ENCODE measurements at regions not wholly inside any gene's neighbourhood (a gene's known extent, or its start where the extent isn't known, plus 50 kb on each side); places are given as distances from the start of the nearest gene placed in this dataset.

GRCh38 chr14:76956316-76957090 lies 72.0 kb downstream of the IRF2BPL start (continued):
- no peak for TF ChIP-seq ZBTB11 (CRISPR knock-in tag; IDR thresholded peaks at IDR 0.05)
- TF ChIP-seq E2F8 (IDR thresholded peaks at IDR 0.05; ENCODE audit: low read depth, partially characterized antibody): no peak
- TF ChIP-seq ZNF384 (IDR thresholded peaks at IDR 0.05; ENCODE audit: borderline replicate concordance, low read depth, low read length): no peak
- TF ChIP-seq KAT2A (conservative IDR thresholded peaks at IDR 0.05; ENCODE audit: control insufficient read depth, low read depth, low read length): no peak
- TF ChIP-seq POU2F2 (IDR thresholded peaks at IDR 0.05; ENCODE audit: borderline replicate concordance, low read depth, low read length): peak; percentile 80
- TF ChIP-seq PRDM15 (CRISPR knock-in tag; IDR thresholded peaks at IDR 0.05): no peak
- no peak for TF ChIP-seq USF1 (IDR thresholded peaks at IDR 0.05; ENCODE audit: borderline replicate concordance, extremely low read length, insufficient read depth, low read depth, low read length)
- TF ChIP-seq YBX1 (IDR thresholded peaks at IDR 0.05): no peak
- TF ChIP-seq SRF (IDR thresholded peaks at IDR 0.05; ENCODE audit: low read depth in 2 of 2, low read length in 2 of 2): no peak
- peak; percentile 31; the same call in 1 of the 2 replicates for TF ChIP-seq RELB (IDR thresholded peaks at IDR 0.05; ENCODE audit: low read depth)
- TF ChIP-seq RBBP5 (conservative IDR thresholded peaks at IDR 0.05): no peak
- TF ChIP-seq SUPT20H (IDR thresholded peaks at IDR 0.05; ENCODE audit: borderline replicate concordance, control insufficient read depth, low read depth, low read length): no peak
- TF ChIP-seq ATF2 (IDR thresholded peaks at IDR 0.05; ENCODE audit: low read length): no peak
- TF ChIP-seq CHD2 (IDR thresholded peaks at IDR 0.05; ENCODE audit: borderline replicate concordance, low read depth, low read length): peak; percentile 68; the same call in 1 of the 2 replicates

Measured in GM12878 (cell line).